HuH-7 (cell line): ENCODE measurements at regions not wholly inside any gene's neighbourhood (a gene's known extent, or its start where the extent isn't known, plus 50 kb on each side); places are given as distances from the start of the nearest gene placed in this dataset.

Experiments
- DNase-seq: peaks from one replicate; pipeline ENCODE4 v3.0.0; 2011; ENCODE audit warnings: low spot score

DNA sequence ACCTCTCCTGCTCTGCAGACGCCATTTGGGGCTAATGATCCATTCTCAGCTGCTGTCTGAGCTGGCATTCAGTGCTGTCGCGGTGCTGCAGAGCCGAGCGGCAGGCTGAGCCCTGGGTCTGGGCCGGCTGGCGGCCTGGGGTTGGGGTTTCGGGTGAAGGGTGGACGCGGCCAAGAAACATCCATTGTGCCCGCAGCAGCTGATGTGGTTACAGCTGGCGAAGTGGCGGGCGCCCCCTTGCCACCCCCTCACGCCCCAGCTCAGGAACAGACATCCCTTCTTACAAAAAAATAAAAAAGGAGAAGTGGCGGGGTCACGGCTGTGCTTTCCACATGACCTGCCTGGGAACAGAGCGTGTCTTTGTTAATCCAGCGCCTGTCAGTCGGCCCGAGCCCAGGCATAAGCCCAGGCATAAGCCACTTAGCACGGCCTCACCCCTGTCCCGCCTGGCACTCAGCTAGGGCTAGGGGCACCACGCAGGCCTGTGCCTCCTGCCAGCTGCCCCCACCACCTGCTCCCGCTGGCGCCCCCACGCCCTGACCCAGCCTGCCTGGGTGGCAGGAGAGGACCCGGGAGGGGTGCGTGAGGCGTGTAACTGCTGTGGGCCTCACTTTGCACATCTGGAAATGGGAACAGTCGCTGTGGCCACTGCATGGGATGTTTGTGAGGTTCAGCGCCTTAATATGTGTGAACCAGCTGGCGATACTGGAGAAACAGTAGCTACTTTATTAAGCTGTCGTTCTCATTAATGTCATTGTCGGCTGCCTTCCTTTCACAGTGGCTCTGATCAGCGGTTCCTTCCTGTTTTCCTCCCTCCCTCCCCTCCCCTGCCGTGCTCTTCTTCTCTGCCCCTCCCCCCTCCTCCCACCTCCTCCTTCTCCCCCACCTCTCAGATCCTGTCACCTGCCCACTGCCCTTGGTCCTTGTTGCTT lies 197.7 kb upstream of the CIBAR2 start:
- DNase-seq, result no peak

DNA sequence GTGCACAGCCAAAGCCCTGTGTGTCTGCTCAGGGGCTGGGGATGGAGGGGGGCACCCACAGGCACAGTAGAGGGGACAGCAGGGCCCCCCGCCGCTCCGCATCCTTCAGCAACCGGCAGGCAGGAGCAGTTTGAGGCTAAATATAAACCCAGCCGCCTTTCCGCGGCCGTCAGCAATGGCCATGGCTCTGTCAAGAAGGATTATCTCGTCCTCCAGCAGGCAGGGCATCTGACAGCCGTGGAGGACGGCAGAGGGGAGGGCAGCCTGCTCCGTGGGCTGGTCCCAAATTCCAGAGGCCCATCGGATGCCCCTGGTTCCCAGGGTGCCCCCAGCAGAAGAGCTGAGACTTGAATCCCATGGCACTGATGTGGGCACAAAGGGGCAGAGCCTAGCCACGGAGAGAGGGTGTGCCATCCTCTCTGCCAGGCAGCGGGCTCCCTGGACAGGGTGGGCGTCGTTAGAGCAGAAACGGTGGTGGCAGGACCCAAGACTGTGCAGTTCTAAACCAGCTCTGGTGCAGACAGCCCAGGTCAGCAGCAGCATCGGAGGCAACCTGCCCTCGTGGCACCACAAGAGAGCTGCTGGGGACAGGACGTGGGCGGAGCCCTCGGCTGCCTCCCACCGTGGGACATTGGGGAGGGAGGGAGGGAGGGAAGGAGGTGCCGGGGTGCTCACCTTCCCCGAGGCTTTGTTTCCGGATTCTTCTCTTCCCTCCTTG lies 198.8 kb upstream of the CIBAR2 start:
- DNase-seq, result no peak

DNA sequence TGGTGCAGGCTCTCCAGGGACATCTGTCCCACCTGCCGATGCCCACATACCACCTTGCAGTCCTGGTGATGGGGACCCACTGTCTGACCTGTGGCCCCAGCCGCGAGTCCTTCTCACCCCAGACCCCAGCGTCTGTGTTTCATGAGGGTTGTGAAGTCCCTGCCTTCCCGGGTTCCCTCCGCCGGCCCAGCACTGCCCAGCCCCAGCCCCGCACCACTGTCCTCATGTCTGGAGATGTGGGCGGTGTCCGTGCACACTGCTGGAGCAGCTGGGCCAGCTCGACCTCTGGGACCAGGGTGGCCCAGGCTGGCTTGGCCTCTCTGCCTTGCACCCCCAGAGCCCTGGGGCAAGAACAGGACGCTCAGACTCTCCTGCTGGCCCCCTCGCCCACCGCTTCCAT lies 199.5 kb upstream of the CIBAR2 start:
- no peak for DNase-seq

DNA sequence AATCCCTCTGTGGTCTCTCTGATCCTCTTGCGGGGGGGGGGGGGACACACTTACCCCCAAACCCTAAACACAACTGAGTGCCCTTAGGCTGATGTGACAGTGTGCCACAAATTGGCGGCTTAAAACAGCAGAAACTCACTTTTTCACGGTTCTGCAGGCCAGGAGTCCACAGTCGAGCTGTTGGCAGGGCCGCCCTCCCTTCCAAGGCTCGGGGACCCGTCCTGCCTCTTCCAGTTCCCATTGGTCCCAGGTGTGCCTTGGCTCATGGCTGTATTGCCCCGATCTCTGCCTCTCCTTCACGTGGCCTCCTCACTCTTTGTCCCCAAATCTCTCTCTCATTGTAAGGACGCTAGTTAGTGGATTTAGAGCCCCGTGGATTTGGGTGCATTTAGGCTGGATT lies 199.9 kb upstream of the CIBAR2 start:
- no peak for DNase-seq

DNA sequence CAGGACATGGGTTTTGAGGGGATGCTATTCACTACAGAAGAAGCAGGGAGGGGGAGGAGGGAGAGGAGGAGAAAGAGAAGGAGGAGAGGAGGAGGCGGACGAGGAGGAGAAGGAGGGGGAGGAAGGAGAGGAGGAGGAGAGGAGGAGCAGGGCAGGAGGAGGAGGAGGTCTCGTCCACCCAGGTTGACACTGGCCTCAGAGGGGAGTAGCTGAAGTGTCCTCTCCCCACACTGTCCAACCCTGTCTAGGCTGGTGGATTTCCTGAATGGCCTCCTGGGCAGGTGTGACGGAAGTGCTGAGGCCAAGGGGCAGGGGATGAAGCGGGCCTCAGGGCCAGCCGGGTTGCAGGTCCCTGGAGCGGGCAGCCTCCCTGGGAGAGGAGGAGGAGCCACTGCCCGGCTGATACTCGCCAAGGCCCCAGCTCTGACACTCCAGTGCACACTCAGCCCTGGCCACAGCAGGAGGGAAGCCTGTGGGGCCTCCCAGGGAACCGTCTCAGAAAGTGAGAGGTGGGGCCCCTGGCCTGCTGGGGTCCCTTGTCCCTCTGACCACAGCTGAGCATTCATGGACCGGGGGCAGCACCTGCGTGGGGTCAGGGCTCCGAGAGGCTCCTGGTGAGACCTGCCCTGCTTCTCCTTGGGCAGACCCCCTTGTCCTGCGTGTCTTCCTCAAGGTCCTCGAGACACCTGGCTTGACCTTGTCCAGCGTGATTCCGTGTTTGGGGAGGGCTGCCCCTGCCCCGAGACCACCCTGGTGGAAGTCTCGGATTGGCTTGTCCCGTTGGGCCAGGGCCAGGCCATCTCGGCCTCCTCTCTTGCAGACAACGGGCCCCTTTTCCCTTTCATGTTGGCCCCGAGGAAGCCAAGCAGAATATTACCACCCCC lies 200.6 kb upstream of the CIBAR2 start:
- no peak for DNase-seq

DNA sequence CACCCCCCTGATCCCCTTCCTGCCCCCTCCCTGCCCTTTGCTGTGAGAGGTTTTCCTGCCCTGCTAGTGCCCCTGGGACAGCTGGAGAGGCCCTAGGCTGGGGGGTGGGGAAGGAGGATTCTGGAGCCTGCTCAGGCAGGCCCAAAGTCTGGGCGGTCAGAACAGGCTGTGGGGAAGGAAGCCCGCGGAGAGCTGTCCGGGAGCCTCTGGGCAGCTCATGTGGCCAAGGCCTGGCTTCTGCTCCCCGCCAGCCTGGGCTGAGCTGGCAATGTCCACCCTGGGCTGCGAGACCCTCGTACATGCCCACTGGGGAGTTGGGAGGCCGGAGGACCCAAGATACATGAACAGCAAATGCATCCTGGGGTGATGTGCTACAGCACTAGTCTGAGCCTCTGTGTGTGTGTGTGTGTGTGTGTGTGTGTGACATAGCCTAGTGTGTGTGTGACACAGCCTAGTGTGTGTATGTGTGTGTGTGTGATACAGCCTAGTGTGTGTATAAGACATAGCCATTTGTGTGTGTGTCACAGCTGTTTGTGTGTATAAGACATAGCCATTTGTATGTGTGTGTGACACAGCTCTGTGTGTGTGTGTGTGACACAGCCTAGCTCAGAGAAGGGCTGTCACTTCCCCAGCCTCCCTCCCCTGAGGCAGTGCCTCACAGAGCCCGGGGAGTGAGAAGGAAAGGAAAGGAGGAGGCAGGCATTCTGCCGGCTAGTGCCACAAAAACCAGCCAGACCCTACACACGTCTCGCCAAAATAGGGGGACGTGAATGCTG lies 201.4 kb upstream of the CIBAR2 start:
- DNase-seq, result no peak

DNA sequence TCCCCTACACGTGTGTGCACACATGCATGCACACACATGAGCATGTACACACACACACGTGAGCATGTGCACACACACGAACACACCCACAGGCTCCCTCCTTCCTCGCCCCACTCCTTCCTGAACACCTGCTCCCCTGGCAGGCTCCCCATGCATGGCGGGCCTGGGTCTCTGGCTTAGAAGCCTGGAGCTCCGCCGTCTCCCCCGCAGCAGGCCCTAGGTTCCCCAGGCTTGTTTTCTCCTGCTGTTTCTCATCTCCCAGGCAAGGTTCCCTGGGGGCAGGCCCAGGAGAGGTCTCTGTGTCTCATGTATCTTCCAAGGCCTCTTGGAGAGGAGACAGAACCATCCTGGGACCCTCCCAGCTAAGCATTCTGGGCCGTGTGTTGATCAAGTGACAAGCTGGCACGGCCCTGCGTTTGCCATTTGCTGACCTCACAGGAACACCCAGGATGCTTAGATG lies 202.3 kb upstream of the CIBAR2 start:
- no peak for DNase-seq

DNA sequence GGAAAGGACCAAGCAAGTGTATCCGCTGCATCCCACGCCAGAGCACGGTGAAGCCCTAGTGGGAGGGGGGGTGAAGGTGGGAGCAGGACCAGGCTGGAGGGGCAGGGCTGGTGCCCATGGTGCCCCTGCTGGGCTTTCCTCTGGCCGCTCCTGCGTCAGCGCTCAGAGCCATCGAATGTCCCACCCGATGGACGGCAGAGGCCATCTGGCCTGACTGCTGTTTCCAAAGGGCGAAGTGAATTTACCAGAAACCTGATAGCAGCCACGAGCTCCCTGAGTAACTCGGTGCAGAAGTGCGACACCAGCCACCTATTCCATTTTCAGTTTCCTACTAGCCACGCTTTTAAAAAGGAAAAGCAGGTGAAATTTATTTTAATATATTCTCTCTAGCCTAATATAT lies 203.6 kb upstream of the CIBAR2 start:
- DNase-seq, result no peak

DNA sequence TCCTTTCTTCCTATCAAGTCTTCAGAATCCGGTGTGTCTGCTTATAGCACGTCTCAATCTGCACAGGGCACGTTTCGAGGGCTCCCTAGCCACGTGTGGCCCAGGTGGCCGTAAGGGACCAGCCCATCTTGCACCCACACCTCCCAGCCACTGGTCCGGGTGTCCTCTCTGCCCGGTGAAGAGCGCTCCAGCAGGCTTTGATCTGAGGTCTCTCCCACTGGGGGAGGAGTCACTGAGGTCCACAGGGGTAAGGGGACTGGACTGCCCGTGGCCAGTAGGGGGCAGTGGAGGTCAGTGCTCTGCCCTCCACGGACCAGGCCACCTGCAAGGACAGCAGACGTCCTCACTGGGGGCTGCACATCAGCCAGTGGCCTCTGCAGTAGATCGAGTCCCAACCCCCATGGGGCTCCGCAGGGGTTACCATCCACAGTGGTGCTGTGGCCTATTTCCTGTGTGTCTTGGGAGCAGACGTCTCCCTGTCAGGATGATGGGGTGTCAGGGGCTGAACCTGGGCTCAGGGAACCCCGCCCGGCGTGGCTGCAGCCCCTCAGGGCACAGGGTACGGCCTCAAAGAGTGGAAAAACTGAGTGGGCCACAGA lies 204.1 kb upstream of the CIBAR2 start:
- peak; percentile 97 for DNase-seq

DNA sequence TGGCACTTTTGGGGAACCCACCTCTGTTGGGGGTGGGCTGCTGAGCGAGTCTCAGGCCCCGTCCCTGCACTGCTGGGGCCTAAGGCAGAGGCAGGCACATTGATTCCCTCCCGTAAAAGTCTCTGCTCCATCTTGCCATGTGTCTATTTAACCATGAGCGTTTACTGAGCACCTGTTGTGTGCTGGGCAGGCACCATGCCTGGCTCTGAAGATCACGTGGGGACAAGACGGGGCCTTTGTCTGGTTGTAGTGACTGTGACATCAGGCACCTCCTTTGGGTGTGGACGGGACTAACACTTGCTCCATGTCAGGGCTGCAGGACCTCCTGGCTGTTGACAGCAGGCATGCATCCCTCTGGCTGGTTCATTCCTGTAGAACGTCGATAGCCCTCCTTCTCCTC lies 204.7 kb upstream of the CIBAR2 start:
- no peak for DNase-seq

DNA sequence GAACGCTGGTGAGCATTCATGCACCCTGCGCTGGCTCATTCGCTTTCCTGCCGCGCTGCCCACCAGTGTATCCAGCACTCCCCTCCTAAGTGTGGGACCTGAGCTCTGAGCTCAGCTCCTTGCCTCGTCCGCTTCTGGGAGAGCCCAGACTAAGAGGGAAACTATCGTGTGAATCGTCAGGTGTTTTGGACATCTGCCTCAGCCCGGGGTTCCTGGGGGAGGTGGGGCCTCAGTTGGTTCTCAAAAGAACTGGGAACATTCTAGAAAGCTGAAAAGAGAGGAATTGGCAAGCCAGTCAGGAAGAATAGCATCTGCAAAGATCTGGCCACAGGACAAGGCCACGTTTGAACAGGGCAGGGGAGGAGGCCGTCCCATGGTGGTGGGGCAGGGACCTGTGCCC lies 205.4 kb upstream of the CIBAR2 start:
- DNase-seq, result no peak

DNA sequence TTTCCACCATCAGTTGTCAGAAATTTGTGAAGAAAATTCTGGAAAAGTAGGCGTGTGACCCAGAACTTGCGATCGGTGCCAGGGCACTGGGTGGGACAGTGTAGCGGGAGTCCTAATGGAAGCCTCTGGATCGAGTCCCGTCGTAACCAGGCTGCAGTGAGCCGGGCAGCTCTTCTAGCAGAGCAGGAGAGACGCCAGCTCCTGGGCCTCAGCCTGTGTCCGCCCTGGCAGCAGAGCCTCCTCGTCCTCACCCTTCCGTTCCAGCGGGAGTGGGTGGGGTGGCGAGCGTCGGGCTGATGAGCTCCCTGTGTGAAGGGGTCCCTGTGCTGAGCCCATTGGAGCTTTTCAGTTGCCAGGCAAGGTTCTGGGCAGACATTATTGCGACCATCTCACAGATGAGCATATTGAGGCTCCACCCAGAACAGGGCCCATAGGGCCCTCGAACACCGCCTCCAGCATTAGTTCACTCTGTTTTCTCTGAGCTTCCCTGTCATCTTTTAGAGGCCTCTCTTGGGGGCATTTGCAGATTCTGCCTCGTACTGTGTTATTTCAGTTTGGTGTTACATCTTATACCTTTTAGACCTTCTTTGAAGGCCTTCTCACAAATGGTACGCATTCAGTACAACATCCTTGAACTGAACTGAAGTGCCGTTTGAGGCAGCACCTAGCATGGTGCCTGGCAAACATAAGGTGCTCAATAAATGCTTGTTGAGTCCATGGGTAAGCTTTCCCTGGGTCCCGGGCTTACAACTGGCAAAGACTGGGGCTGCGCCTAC lies 207.1 kb upstream of the CIBAR2 start:
- no peak for DNase-seq

DNA sequence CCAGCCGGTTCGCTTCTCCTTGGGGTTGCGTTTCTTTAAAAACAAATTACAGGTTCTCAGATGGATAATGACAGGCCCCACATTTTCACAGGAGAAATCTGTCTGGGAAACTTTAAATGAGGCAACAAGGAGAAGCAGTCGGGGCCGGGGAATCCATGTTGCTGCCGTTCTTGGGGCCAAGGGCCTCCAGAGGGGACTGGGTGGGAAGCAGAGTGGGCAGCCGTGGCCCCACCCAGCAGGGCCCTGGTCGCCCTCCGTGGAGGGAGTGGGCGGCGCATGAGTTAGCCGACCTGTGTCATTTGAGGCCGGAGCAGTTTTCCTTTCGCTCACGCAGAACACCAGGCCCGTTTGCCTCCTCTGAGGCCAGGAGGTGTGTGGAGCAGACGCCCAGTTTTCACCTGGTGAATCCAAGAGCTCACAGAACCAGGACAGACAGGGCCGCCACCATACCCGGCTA lies 207.7 kb upstream of the CIBAR2 start:
- no peak for DNase-seq

DNA sequence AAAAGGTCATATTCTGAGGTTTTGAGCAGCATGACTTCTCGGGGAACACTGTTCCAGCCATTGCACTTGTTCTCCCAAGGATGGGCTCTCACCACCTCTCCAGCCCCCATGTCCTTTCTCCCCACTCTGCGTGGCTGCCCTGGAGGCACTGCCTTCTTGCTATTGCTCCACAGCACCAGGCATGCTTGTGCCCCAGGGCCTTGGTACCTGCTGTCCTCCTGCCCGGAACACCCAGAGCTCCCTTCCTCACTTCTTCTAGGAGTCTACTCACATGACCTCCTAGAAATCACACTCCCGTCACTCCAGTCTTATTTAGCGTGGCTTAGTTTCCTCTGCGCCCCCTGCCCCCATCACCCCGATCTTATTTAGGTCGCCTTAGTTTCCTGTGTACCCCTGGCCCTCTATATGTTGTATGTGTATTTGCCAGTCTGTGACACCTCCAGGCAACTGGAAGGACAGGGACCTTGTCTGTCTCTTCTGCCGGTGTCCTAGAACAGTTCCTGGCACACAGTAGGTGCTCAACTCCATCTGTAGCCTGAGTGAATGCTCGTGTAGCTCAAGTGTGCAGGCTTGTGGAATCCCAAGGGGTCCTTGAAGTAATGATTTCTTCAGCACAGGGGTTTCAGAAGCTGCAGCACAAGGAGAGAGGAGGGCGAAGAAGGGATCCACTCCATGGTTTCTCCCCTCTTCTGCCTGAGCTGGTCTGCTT lies 208.6 kb upstream of the CIBAR2 start:
- DNase-seq, result no peak

DNA sequence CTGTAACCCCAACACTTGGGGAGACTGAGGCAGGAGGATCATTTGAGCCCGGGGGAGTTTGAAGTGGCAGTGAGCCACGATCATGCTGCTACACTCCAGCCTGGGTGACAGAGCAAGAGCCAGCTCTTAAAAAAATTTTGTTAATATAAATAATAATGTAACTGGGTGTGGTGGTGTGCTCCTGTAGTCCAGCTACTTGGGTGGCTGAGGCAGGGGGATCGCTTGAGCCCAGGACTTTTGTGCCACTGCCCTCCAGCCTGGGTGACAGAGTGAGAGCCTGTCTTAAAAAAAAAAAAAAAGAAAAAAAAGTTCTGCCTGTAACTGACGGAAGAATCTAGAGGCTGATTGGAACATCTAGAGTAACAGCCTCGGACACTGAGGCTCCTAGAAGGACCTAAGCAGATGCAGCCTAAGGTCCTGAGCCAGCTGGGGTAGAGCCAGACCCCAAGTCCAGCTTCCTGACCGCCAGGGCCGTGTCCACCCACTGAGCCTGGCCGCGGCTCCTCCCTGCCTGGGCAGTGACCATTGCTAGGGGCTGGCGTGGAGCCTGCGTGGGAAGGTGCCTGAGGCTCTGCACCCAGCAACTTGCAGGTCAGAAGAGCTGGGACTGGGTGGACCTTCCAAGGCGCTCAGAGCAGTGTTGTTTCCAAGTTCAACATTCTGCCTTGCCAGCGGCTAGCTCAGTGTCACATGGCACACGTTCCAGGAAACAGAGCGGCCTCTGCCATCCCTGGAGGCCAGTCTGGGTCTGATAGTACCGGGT lies 209.4 kb upstream of the CIBAR2 start:
- peak; percentile 41 for DNase-seq

DNA sequence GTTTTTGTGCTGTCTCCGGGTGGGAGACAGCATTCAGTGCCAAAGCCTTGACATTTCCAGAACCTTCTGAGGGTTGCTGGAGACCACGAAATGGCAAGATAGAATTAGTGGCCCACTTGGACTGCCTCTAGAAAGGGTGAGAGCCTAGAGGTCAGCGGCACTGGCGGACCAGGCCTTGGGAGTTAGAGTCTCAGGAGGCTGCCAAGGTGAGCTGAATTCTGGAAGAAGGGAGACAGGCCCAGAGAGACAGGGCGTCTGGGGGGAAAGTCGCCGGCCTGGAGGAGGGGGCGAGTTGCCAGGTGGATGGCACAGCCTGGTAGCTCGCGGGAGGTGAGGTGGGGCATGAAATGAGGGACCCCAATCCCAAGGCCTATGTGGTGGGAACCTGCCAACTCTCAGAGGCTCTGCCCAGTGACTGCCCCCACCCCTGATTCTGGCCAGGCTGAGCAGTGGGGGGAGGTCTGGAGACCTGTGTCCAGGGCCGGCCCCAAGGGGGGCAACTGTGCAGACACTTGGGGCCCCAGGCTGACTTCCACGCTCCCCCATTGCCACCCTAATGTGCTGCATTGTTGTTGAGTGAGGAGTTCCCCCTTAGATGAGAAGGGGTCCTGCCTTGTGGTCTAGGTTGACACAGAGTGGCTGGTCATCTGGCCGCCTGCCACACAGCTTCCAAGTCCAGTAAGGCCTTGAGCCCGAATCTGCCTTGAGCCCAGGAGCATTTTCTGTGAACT lies 211.1 kb upstream of the CIBAR2 start:
- DNase-seq, result no peak

DNA sequence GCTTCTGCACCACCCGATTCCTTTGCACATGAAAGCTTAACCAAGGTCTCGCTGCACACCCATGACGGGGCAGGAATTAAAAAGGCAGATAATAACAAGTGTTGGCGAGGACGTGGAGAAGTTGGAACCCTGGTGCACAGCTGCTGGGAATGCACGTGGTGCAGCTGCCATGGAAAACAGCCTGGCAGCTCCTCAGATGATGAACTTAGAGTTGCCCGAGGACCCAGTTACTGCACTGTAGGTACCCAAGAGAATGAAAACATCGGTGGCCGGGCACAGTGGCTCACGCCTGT lies 211.6 kb upstream of the CIBAR2 start:
- DNase-seq, result no peak

DNA sequence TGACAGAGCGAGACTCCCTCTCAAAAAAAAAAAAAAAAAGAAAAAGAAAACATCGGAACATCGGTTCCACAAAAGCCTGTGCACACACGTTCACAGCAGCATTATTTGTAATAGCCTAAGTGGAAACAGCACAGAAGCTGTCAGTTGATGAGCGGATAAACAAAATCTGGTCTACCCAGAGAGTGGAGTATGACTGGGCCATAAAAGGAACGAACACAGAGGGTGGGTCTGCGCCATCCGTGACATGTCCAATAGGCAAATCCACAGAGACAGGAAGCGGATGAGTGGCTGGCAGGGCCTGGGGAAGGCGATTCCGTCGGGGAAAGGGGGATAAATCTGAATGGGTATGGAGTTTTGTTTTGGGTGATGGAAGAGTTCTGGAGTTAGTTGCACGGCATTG lies 212.2 kb upstream of the CIBAR2 start:
- no peak for DNase-seq
